ENCODE measurements at regions not wholly inside any gene's neighbourhood (a gene's known extent, or its start where the extent isn't known, plus 50 kb on each side); places are given as distances from the start of the nearest gene placed in this dataset.

DNA sequence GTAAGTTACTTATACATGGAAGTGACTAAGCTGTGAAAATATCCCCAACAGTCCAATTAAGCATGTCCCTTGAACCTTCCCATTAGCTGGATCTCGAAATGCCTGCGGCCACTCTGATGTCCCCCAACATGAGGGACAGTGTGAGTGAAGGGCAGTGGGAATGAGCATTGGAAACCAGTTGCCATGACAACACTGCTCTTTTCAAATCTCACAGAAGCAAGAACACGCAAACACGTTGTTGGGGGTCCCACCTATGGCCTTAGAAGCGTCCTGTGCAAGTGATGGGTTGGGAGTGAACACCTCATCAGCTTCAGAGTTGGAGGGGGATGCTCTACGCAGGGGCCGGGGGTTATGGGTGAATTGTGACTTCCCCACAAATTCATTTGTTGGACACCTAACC lies 205.9 kb downstream of the NXNL2 start:
- H3K9me3 Mint-ChIP-seq (ENCODE audit: unreplicated experiment) = no peaks in the 10 kb centered on the region
- H3K36me3 Mint-ChIP-seq (ENCODE audit: insufficient read depth, unreplicated experiment) = no peaks in the 10 kb centered on the region
- H3K27me3 ChIP-seq (replicated peaks; ENCODE audit: control insufficient read depth, insufficient read depth, low read length) = no peaks in the 10 kb centered on the region
- no peak overlapping the region for H3K4me3 ChIP-seq (ENCODE audit: low read depth, low read length)
- H3K27ac Mint-ChIP-seq (ENCODE audit: unreplicated experiment) = no peak overlapping the region
- ChIA-PET POLR2A (no interaction called here), CTCF (no interaction called here)
- no peak for DNase-seq
- TF ChIP-seq, protein P1, sequence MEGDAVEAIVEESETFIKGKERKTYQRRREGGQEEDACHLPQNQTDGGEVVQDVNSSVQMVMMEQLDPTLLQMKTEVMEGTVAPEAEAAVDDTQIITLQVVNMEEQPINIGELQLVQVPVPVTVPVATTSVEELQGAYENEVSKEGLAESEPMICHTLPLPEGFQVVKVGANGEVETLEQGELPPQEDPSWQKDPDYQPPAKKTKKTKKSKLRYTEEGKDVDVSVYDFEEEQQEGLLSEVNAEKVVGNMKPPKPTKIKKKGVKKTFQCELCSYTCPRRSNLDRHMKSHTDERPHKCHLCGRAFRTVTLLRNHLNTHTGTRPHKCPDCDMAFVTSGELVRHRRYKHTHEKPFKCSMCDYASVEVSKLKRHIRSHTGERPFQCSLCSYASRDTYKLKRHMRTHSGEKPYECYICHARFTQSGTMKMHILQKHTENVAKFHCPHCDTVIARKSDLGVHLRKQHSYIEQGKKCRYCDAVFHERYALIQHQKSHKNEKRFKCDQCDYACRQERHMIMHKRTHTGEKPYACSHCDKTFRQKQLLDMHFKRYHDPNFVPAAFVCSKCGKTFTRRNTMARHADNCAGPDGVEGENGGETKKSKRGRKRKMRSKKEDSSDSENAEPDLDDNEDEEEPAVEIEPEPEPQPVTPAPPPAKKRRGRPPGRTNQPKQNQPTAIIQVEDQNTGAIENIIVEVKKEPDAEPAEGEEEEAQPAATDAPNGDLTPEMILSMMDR (IDR thresholded peaks at IDR 0.05; ENCODE audit: insufficient read depth in 1 of 2, low read depth in 1 of 2, low read length in 1 of 2, severe bottlenecking in 1 of 2, unreplicated experiment in 1 of 2) = no peak
- no peaks in the 10 kb centered on the region for H3K27me3 Mint-ChIP-seq (ENCODE audit: insufficient read depth, unreplicated experiment)
- no TSS peak for BruUV-seq (replicated peaks)
- intact Hi-C loops (cut with micrococcal nuclease; ENCODE audit: unreplicated experiment) = loop anchor here (5.0 kb wide), 2 partner anchors 79 to 149 kb away; no protein-coding TSS in a partner anchor
- H3K4me1 Mint-ChIP-seq (ENCODE audit: low read depth, unreplicated experiment) = peaks cover 7% of the 10 kb centered on the region
- no peaks in the 10 kb centered on the region for H3K36me3 ChIP-seq (ENCODE audit: control insufficient read depth, insufficient read depth, low read length)
- no peaks in the 10 kb centered on the region for H3K9me3 ChIP-seq
- no peaks in the 10 kb centered on the region for H3K4me1 ChIP-seq
- no peak overlapping the region for H3K4me3 Mint-ChIP-seq (ENCODE audit: unreplicated experiment)

DNA sequence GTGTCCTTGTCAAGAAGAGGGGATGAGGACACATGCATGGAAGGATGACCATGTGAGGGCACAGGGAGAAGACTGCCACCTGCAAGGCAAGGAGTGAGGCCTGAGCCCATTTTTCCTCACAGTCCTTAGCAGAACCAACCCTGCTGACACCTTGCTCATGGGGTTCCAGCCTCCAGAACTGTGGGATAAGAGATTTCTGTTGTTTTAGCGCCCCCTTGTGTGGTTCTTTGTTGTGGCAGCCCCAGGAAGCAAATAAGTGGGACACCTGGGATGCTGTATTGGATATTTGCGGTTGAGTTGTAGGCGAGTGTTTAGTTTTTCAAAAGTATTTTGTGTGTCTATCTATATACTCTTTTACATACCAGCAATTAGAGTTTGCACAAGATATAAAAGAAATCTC lies 206.4 kb downstream of the NXNL2 start:
- DNase-seq = no peak
- Mint-ChIP-seq H3K36me3 (ENCODE audit: insufficient read depth, unreplicated experiment) (no peaks in the 10 kb centered on the region), H3K4me1 (ENCODE audit: low read depth, unreplicated experiment) (peaks cover 7% of the 10 kb centered on the region), H3K4me3 (ENCODE audit: unreplicated experiment) (no peak overlapping the region), H3K27ac (ENCODE audit: unreplicated experiment) (no peak overlapping the region), H3K27me3 (ENCODE audit: insufficient read depth, unreplicated experiment) (no peaks in the 10 kb centered on the region), H3K9me3 (ENCODE audit: unreplicated experiment) (no peaks in the 10 kb centered on the region)
- H3K27me3 ChIP-seq (replicated peaks; ENCODE audit: control insufficient read depth, insufficient read depth, low read length) = no peaks in the 10 kb centered on the region
- POLR2A ChIA-PET = no interaction called here
- TF ChIP-seq, protein P1 (IDR thresholded peaks at IDR 0.05; ENCODE audit: insufficient read depth in 1 of 2, low read depth in 1 of 2, low read length in 1 of 2, severe bottlenecking in 1 of 2, unreplicated experiment in 1 of 2) = no peak
- intact Hi-C loops (cut with micrococcal nuclease; ENCODE audit: unreplicated experiment) = loop anchor here (5.0 kb wide), 2 partner anchors 79 to 149 kb away; no protein-coding TSS in a partner anchor
- no TSS peak for BruUV-seq (replicated peaks)
- H3K4me3 ChIP-seq (ENCODE audit: low read depth, low read length) = no peak overlapping the region
- no peaks in the 10 kb centered on the region for H3K9me3 ChIP-seq
- no peaks in the 10 kb centered on the region for H3K36me3 ChIP-seq (ENCODE audit: control insufficient read depth, insufficient read depth, low read length)
- CTCF ChIA-PET = no interaction called here
- H3K4me1 ChIP-seq = no peaks in the 10 kb centered on the region

DNA sequence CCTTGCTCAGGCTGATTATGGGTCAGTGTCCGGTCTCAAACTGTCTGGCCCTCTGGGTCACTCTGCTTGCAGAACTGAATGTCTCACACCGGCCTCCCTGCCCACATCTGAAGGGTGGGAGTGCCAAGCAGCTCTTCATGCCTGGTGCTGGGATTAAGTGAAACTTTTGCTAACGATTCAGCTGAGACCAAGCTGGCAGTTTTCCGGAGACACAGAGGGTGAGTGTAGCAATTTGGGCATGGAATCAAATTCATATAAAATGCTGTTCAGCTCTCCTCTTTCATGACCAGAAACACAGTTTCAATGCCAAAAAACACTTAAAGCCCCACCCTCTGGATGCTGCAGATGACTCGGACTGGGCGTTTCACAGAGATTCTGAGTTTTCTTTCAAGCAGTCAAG lies 207.5 kb downstream of the NXNL2 start:
- CTCF ChIA-PET = no interaction called here

More for the DNA sequence above, 207.5 kb downstream of the NXNL2 start:
- no peaks in the 10 kb centered on the region for H3K27me3 Mint-ChIP-seq (ENCODE audit: insufficient read depth, unreplicated experiment)
- intact Hi-C loops (cut with micrococcal nuclease; ENCODE audit: unreplicated experiment) = loop anchor here (5.0 kb wide), 2 partner anchors 80 to 150 kb away; no protein-coding TSS in a partner anchor
- H3K36me3 Mint-ChIP-seq (ENCODE audit: insufficient read depth, unreplicated experiment) = no peaks in the 10 kb centered on the region
- H3K27ac Mint-ChIP-seq (ENCODE audit: unreplicated experiment) = no peak overlapping the region
- Histone ChIP-seq H3K9me3 (no peaks in the 10 kb centered on the region), H3K4me1 (no peaks in the 10 kb centered on the region), H3K36me3 (ENCODE audit: control insufficient read depth, insufficient read depth, low read length) (no peaks in the 10 kb centered on the region), H3K27me3 (replicated peaks; ENCODE audit: control insufficient read depth, insufficient read depth, low read length) (no peaks in the 10 kb centered on the region), H3K4me3 (ENCODE audit: low read depth, low read length) (no peak overlapping the region)
- H3K4me3 Mint-ChIP-seq (ENCODE audit: unreplicated experiment) = no peak overlapping the region
- no TSS peak for BruUV-seq (replicated peaks)
- POLR2A ChIA-PET = no interaction called here
- no peaks in the 10 kb centered on the region for H3K9me3 Mint-ChIP-seq (ENCODE audit: unreplicated experiment)
- H3K4me1 Mint-ChIP-seq (ENCODE audit: low read depth, unreplicated experiment) = peaks cover 7% of the 10 kb centered on the region
- TF ChIP-seq, protein P1 (IDR thresholded peaks at IDR 0.05; ENCODE audit: insufficient read depth in 1 of 2, low read depth in 1 of 2, low read length in 1 of 2, severe bottlenecking in 1 of 2, unreplicated experiment in 1 of 2) = no peak
- no peak for DNase-seq

Data from Caco-2 (cell line).